Stomach (tissue), 4 donors: ENCODE measurements at regions not wholly inside any gene's neighbourhood (a gene's known extent, or its start where the extent isn't known, plus 50 kb on each side); places are given as distances from the start of the nearest gene placed in this dataset.

ENCODE experiments used
- CTCF ChIP-seq, 7 experiments: fragments of 450-650 bp in 4 of 7; fragments of 200-600 bp in 3 of 7; sonication (generic) in 3 of 7; IDR thresholded peaks; one replicate each; pipeline ENCODE4 v1.5.1; 2016 to 2019; ENCODE audit warnings: antibody characterized with exemption in 7 of 7, control low read depth in 2 of 7, mild to moderate bottlenecking in 1 of 7
- EP300 ChIP-seq: sonication (generic); formaldehyde crosslinking; IDR thresholded peaks from one replicate; pipeline ENCODE4 v1.6.1; 2017; ENCODE audit warnings: antibody characterized with exemption
- POLR2A ChIP-seq, 4 donors: fragments of 450-650 bp; IDR thresholded peaks; one replicate each; pipeline ENCODE4 v1.6.1; 2016; ENCODE audit warnings: antibody characterized with exemption in 4 of 4, control low read depth in 2 of 4, mild to moderate bottlenecking in 1 of 4, moderate library complexity in 1 of 4
- POLR2AphosphoS5 ChIP-seq, 3 donors: sonication (generic); formaldehyde crosslinking; IDR thresholded peaks; one replicate each; pipeline ENCODE4 v1.6.1; 2016; ENCODE audit warnings: antibody characterized with exemption in 3 of 3

GRCh38 chrX:42089031-42089430 is 165.7 kb upstream of the CASK start:
- TF ChIP-seq CTCF (IDR thresholded peaks at IDR 0.05) (no peak), POLR2AphosphoS5 (IDR thresholded peaks at IDR 0.05) (no peak), EP300 (no peak), POLR2A (IDR thresholded peaks at IDR 0.05) (no peak)
